Stimulated activated naive CD8-positive, alpha-beta T cell treated with anti-CD3 and anti-CD28 coated beads, Interleukin-15, amount 100 ng/mL, for 72 hours (primary cell): ENCODE measurements at regions not wholly inside any gene's neighbourhood (a gene's known extent, or its start where the extent isn't known, plus 50 kb on each side); places are given as distances from the start of the nearest gene placed in this dataset.

ENCODE experiments used
- ATAC-seq: fragments of 150-1000 bp; cut with Tn5 transposase; 2 replicates; pipeline ENCODE4 v1.10.0; 2021; ENCODE audit warnings: mild to moderate bottlenecking, moderate library complexity
- DNase-seq, 2 donors: peaks; one replicate each; pipeline ENCODE4 v3.0.0; 2021 to 2022
- H3K27ac Mint-ChIP-seq, 2 donors: one replicate each; pipeline ENCODE4 v1.8.0; 2022; ENCODE audit warnings: mild to moderate bottlenecking in 2 of 2, mixed read lengths in 2 of 2, moderate library complexity in 2 of 2
- H3K27me3 Mint-ChIP-seq: one replicate; pipeline ENCODE4 v1.8.0; 2022; ENCODE audit warnings: mixed read lengths
- H3K4me1 Mint-ChIP-seq: one replicate; pipeline ENCODE4 v1.8.0; 2022; ENCODE audit warnings: mild to moderate bottlenecking, mixed read lengths
- H3K4me3 Mint-ChIP-seq, 2 donors: one replicate each; pipeline ENCODE4 v1.8.0; 2022; ENCODE audit warnings: mild to moderate bottlenecking in 2 of 2, mixed read lengths in 2 of 2, moderate library complexity in 1 of 2
- H3K9me3 Mint-ChIP-seq, 2 donors: one replicate each; pipeline ENCODE4 v1.8.0; 2022; ENCODE audit warnings: mixed read lengths in 2 of 2

- DNase-seq (peak in 1 of 2 donors; percentile 2), ATAC-seq (no peak)
- H3K9me3 Mint-ChIP-seq = peaks cover 0 to 11% of the 10 kb centered on the region in 2 donors
- peaks cover 15% of the 10 kb centered on the region for H3K27me3 Mint-ChIP-seq
- no peak overlapping the region for H3K4me3 Mint-ChIP-seq
- no peaks in the 10 kb centered on the region for H3K4me1 Mint-ChIP-seq
- H3K27ac Mint-ChIP-seq = no peak overlapping the region
Observed at GRCh38 chr2:238580486-238580885, 153.8 kb downstream of the ASB1 start.

- no peak overlapping the region for H3K4me3 Mint-ChIP-seq
- no peaks in the 10 kb centered on the region for H3K4me1 Mint-ChIP-seq
- H3K9me3 Mint-ChIP-seq = peaks cover 0 to 11% of the 10 kb centered on the region in 2 donors
- ATAC-seq = no peak
- H3K27ac Mint-ChIP-seq = no peak overlapping the region
- peaks cover 15% of the 10 kb centered on the region for H3K27me3 Mint-ChIP-seq
- no peak for DNase-seq
Observed at GRCh38 chr2:238581126-238581525, 154.4 kb downstream of the ASB1 start.

GRCh38 chr2:238582159-238582558 is 155.4 kb downstream of the ASB1 start:
- no peaks in the 10 kb centered on the region for H3K4me1 Mint-ChIP-seq
- DNase-seq = peak in 1 of 2 donors; percentile 0
- H3K27ac Mint-ChIP-seq = no peak overlapping the region

GRCh38 chr2:238584617-238585016 is 157.9 kb downstream of the ASB1 start:
- H3K4me1 Mint-ChIP-seq = no peaks in the 10 kb centered on the region
- H3K27me3 Mint-ChIP-seq = peaks cover 10% of the 10 kb centered on the region
- ATAC-seq = no peak

More at GRCh38 chr2:238582159-238582558, 155.4 kb downstream of the ASB1 start:
- Mint-ChIP-seq H3K4me3 (no peak overlapping the region), H3K27me3 (peaks cover 15% of the 10 kb centered on the region), H3K9me3 (peaks cover 0 to 11% of the 10 kb centered on the region in 2 donors)
- no peak for ATAC-seq

GRCh38 chr2:238585836-238586821 is 159.4 kb downstream of the ASB1 start:
- no peak for ATAC-seq
- Mint-ChIP-seq H3K4me1 (no peaks in the 10 kb centered on the region), H3K27me3 (no peaks in the 10 kb centered on the region), H3K27ac (no peak overlapping the region), H3K9me3 (peaks cover 0 to 11% of the 10 kb centered on the region in 2 donors), H3K4me3 (no peak overlapping the region)
- peak in 1 of 2 donors; percentile 6 for DNase-seq

More at GRCh38 chr2:238584617-238585016, 157.9 kb downstream of the ASB1 start:
- H3K4me3 Mint-ChIP-seq = no peak overlapping the region
- H3K9me3 Mint-ChIP-seq = peaks cover 0 to 11% of the 10 kb centered on the region in 2 donors
- no peak for DNase-seq
- no peak overlapping the region for H3K27ac Mint-ChIP-seq

GRCh38 chr2:238586931-238587775 is 160.4 kb downstream of the ASB1 start:
- H3K27me3 Mint-ChIP-seq = no peaks in the 10 kb centered on the region
- no peak for ATAC-seq
- H3K27ac Mint-ChIP-seq = no peak overlapping the region

GRCh38 chr2:238587776-238588660 is 161.3 kb downstream of the ASB1 start:
- DNase-seq (no peak), ATAC-seq (no peak)
- Mint-ChIP-seq H3K27ac (peak overlapping the region in 1 of 2 donors; percentile 51), H3K27me3 (no peaks in the 10 kb centered on the region), H3K4me3 (no peak overlapping the region), H3K4me1 (no peaks in the 10 kb centered on the region), H3K9me3 (peaks cover 0 to 4% of the 10 kb centered on the region in 2 donors)

More at GRCh38 chr2:238586931-238587775, 160.4 kb downstream of the ASB1 start:
- Mint-ChIP-seq H3K9me3 (peaks cover 0 to 11% of the 10 kb centered on the region in 2 donors), H3K4me1 (no peaks in the 10 kb centered on the region), H3K4me3 (no peak overlapping the region)
- no peak for DNase-seq

- no peaks in the 10 kb centered on the region for H3K4me1 Mint-ChIP-seq
- H3K4me3 Mint-ChIP-seq = no peak overlapping the region
- no peak overlapping the region for H3K27ac Mint-ChIP-seq
- ATAC-seq = no peak
- DNase-seq = no peak
- H3K9me3 Mint-ChIP-seq = no peaks in the 10 kb centered on the region
- no peaks in the 10 kb centered on the region for H3K27me3 Mint-ChIP-seq
Observed at GRCh38 chr2:238589591-238590460, 163.1 kb downstream of the ASB1 start.

- Mint-ChIP-seq H3K27me3 (no peaks in the 10 kb centered on the region), H3K4me3 (no peak overlapping the region), H3K4me1 (no peaks in the 10 kb centered on the region), H3K27ac (no peak overlapping the region), H3K9me3 (no peaks in the 10 kb centered on the region)
- no peak for DNase-seq
- no peak for ATAC-seq
Observed at GRCh38 chr2:238591732-238592131, 165.0 kb downstream of the ASB1 start.

GRCh38 chr2:238593236-238593635 is 166.5 kb downstream of the ASB1 start:
- peaks cover 8% of the 10 kb centered on the region for H3K27me3 Mint-ChIP-seq
- H3K27ac Mint-ChIP-seq = no peak overlapping the region
- no peaks in the 10 kb centered on the region for H3K9me3 Mint-ChIP-seq
- ATAC-seq (no peak), DNase-seq (no peak)
- no peak overlapping the region for H3K4me3 Mint-ChIP-seq
- H3K4me1 Mint-ChIP-seq = peaks cover 9% of the 10 kb centered on the region

GRCh38 chr2:238593678-238594077 is 167.0 kb downstream of the ASB1 start:
- Mint-ChIP-seq H3K4me3 (no peak overlapping the region), H3K9me3 (no peaks in the 10 kb centered on the region), H3K4me1 (peaks cover 9% of the 10 kb centered on the region), H3K27ac (no peak overlapping the region), H3K27me3 (peaks cover 8% of the 10 kb centered on the region)
- DNase-seq = no peak
- ATAC-seq = no peak

GRCh38 chr2:238594796-238595749 is 168.3 kb downstream of the ASB1 start:
- Mint-ChIP-seq H3K4me3 (no peak overlapping the region), H3K27me3 (peaks cover 8% of the 10 kb centered on the region), H3K9me3 (no peaks in the 10 kb centered on the region), H3K27ac (no peak overlapping the region), H3K4me1 (peaks cover 9% of the 10 kb centered on the region)
- no peak for ATAC-seq
- DNase-seq = no peak
